AG10803 (cell line): ENCODE measurements at regions not wholly inside any gene's neighbourhood (a gene's known extent, or its start where the extent isn't known, plus 50 kb on each side); places are given as distances from the start of the nearest gene placed in this dataset.

ENCODE experiments used
- DNase-seq: peaks from one replicate; pipeline ENCODE4 v3.0.0; 2010; ENCODE audit warnings: low read depth
- H3K4me3 ChIP-seq: 2 replicates; pipeline ENCODE4 v1.5.1; 2011; ENCODE audit warnings: mild to moderate bottlenecking, low read length, control low read depth
- CTCF ChIP-seq: conservative IDR thresholded peaks from 2 replicates; pipeline ENCODE4 v1.5.1; 2011; ENCODE audit warnings: mild to moderate bottlenecking, low read length, control low read depth, inconsistent platforms

- no peak for TF ChIP-seq CTCF
- no peak overlapping the region for H3K4me3 ChIP-seq
- DNase-seq = no peak
Measured at GRCh38 chr2:66346231-66346664, 88.7 kb upstream of the MEIS1 start.

GRCh38 chr2:66344087-66344663 is 90.8 kb upstream of the MEIS1 start:
- no peak for DNase-seq
- no peak for TF ChIP-seq CTCF
- H3K4me3 ChIP-seq = no peak overlapping the region

GRCh38 chr2:66343259-66343658 is 91.7 kb upstream of the MEIS1 start:
- no peak for TF ChIP-seq CTCF
- no peak for DNase-seq
- no peak overlapping the region for H3K4me3 ChIP-seq

GRCh38 chr2:66340521-66340920 is 94.4 kb upstream of the MEIS1 start:
- no peak for DNase-seq
- no peak overlapping the region for H3K4me3 ChIP-seq
- no peak for TF ChIP-seq CTCF

- no peak overlapping the region for H3K4me3 ChIP-seq
- DNase-seq = peak; percentile 9
- no peak for TF ChIP-seq CTCF
Measured at GRCh38 chr2:66334237-66335029, 100.5 kb upstream of the MEIS1 start.

- H3K4me3 ChIP-seq = no peak overlapping the region
- no peak for TF ChIP-seq CTCF
- no peak for DNase-seq
Measured at GRCh38 chr2:66331176-66331575, 103.7 kb upstream of the MEIS1 start.

- TF ChIP-seq CTCF = no peak
Measured at GRCh38 chr2:66329081-66329605, 105.8 kb upstream of the MEIS1 start.

More at GRCh38 chr2:66329081-66329605, 105.8 kb upstream of the MEIS1 start:
- H3K4me3 ChIP-seq = no peak overlapping the region
- no peak for DNase-seq
